Retina (tissue), 1 donor: ENCODE measurements at regions not wholly inside any gene's neighbourhood (a gene's known extent, or its start where the extent isn't known, plus 50 kb on each side); places are given as distances from the start of the nearest gene placed in this dataset.

Source experiments
- DNase-seq: peaks from one replicate; pipeline ENCODE4 v3.0.0-alpha.2; 2016

- DNase-seq, result no peak
Observed at GRCh38 chr11:115665958-115666357, 161.7 kb upstream of the CADM1 start.

GRCh38 chr11:115665175-115665821 is 161.1 kb upstream of the CADM1 start:
- peak; percentile 58 for DNase-seq

GRCh38 chr11:115664313-115664712 is 160.1 kb upstream of the CADM1 start:
- no peak for DNase-seq

- no peak for DNase-seq
Observed at GRCh38 chr11:115663790-115664189, 159.6 kb upstream of the CADM1 start.

GRCh38 chr11:115660030-115660805 is 156.0 kb upstream of the CADM1 start:
- peak; percentile 86 for DNase-seq

GRCh38 chr11:115659061-115659963 is 155.1 kb upstream of the CADM1 start:
- DNase-seq, result peak; percentile 85

- no peak for DNase-seq
Observed at GRCh38 chr11:115657586-115657985, 153.4 kb upstream of the CADM1 start.

GRCh38 chr11:115656669-115657068 is 152.5 kb upstream of the CADM1 start:
- DNase-seq, result no peak

GRCh38 chr11:115656041-115656440 is 151.8 kb upstream of the CADM1 start:
- DNase-seq, result no peak

GRCh38 chr11:115654792-115655191 is 150.6 kb upstream of the CADM1 start:
- DNase-seq, result no peak

- no peak for DNase-seq
Observed at GRCh38 chr11:115653926-115654325, 149.7 kb upstream of the CADM1 start.

GRCh38 chr11:115653076-115653475 is 148.9 kb upstream of the CADM1 start:
- DNase-seq, result no peak

- DNase-seq, result no peak
Observed at GRCh38 chr11:115652496-115652895, 148.3 kb upstream of the CADM1 start.

- no peak for DNase-seq
Observed at GRCh38 chr11:115652094-115652493, 147.9 kb upstream of the CADM1 start.

GRCh38 chr11:115649461-115649860 is 145.2 kb upstream of the CADM1 start:
- no peak for DNase-seq

- DNase-seq, result peak; percentile 94
Observed at GRCh38 chr11:115645631-115646317, 141.6 kb upstream of the CADM1 start.

GRCh38 chr11:115644856-115645255 is 140.6 kb upstream of the CADM1 start:
- DNase-seq, result peak; percentile 52

- peak; percentile 78 for DNase-seq
Observed at GRCh38 chr11:115643549-115644270, 139.5 kb upstream of the CADM1 start.

- no peak for DNase-seq
Observed at GRCh38 chr11:115642660-115643059, 138.4 kb upstream of the CADM1 start.

GRCh38 chr11:115637599-115638241 is 133.5 kb upstream of the CADM1 start:
- DNase-seq, result no peak

GRCh38 chr11:115636753-115637527 is 132.7 kb upstream of the CADM1 start:
- peak; percentile 59 for DNase-seq
